HG02973 (cell line): ENCODE measurements at regions not wholly inside any gene's neighbourhood (a gene's known extent, or its start where the extent isn't known, plus 50 kb on each side); places are given as distances from the start of the nearest gene placed in this dataset.

Experiments
- ATAC-seq: cut with Tn5 transposase; IDR thresholded peaks from one replicate; pipeline ENCODE4 v1.9.1; 2021; ENCODE audit warnings: moderate library complexity; ENCODE audit not compliant: unreplicated experiment

DNA sequence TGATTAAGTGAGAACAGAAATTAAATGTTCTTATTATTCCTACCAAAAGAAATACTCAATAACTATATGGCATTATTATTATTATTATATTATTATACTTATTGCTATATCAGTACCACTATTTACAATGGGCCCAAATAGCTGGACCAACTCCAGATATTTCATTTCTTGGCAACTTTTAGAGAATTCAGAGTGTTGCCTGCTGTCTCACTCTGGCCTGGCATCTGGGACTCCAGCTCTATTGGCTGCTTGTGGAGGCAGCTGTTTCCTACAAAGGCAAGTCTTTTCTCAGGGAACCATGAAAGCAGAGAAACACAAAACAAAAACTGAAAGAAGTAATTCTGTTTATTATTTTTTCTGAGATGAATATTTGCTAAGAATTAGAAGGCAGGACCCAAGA, 105.1 kb upstream of the SORCS1 start:
- ATAC-seq, result no peak

DNA sequence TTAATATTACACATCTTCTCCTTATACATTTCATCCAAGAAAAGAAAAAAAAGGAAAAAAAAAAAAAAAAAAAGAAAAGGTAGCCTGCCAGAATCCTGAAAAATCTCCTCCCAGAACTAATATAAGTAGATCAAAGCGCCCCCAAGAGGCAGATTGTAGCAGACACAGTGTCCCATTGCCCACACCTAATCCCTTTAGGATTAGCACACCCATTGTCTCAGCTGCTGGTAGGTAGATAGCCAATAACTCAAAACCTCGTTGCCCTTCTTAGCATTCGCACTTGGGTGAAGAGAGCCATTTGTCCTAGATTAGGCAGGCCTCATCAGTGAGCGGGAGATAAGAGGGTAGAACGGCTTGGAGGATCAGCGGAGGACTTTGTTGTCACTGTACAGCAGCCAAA, 100.2 kb upstream of the SORCS1 start:
- ATAC-seq, result no peak

DNA sequence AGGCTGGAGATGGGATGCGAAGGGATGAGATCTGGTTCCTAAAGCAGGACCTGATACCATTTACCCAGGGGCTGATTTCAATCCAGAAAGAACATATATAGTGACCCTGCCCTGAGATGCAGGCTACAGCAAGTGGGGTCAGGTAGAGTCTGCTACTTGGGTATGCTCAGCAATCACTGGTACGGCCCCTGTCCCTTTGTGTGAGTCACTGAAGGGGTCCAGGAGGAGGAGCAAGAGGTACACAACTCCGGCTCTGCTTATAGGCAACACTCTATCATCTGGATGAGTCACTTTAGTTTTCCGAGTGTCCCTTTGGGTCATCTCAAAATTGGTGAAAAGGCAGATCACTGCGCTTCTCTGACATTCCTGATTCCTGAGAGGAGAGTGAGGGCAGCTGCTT, 79.6 kb upstream of the SORCS1 start:
- ATAC-seq, result no peak

DNA sequence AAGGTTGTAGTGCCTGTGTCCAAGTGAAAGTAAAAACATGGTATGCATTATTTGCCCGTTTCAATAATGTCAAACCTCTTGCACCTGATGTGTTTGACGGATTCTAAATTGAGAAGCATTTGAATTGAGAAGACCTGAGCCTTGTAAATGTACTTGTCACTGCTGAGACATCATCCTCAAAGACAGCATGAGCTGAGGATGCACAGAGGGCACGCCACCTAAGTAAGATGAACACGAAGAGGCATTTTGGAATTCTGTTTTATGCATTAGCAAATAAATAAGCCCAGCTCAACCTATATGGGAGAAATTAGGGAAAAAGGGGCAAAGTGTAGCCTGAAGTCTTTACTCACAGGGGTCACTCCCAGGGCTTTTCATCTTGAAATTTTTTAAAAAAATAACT, 73.8 kb upstream of the SORCS1 start:
- no peak for ATAC-seq

DNA sequence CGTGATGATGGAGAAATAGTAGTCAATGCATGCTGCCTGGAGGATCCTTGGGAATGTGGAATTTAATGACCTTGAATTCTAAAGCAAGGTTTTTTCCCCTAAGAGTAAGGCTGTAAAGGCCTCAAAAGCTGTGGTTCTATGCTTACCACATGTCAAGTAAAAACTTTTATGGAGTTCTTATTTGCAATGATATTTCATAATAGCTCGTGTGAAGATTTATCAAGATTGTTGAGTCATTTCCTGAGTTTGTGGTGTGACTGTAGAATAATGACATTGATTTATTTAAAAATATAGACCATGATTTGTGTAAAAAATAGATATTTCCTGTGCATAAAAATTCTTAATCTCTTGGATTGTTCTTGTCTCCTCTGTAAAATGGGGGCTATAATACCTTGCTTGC, 67.5 kb upstream of the SORCS1 start:
- no peak for ATAC-seq

DNA sequence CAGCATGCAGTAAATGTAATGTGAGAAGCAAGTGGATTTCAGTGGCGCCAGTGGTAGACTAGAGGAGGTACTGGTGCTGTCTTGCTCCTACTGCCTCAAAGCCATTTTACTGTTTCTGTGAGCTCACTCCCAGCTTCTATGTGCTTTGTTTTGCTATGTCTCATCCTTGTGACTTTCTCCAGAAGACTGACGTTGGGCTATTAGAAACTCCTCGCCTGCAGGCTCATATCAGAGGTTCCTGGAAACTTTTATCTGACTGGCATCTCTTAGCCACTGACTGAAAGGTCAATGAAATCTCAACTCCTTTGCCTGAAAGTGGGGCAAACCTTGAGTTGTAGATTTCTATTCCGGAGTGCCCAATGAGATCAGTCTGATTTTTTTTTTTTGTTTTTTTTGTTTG, 66.4 kb upstream of the SORCS1 start:
- ATAC-seq, result no peak

DNA sequence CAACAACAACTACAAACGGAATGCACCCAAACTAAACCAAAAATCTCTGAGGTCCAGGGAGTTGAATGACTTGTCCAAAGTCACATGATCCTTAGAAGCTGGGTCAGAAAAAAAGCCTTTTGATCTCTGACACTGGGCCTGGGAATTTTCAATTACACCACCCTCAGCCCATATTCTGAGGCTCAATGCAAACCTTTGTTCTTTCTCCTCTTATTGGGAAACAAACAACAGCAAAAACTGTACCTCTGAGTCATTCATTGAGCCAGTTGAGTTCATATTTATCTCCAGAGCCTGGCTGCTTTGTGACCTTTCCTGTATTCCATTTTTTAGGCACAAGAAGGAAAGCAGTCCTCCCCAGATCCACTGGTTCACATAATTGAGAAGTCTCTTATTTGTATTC, 51.2 kb upstream of the SORCS1 start:
- ATAC-seq, result no peak
